ENCODE measurements at regions not wholly inside any gene's neighbourhood (a gene's known extent, or its start where the extent isn't known, plus 50 kb on each side); places are given as distances from the start of the nearest gene placed in this dataset.
"Not testable (repeated sequence)": the region's sequence is repeated elsewhere in the genome, so short reads cannot be mapped to it uniquely, and the experiment has no call there.

GRCh38 chr1:101124405-101124804 lies 98.8 kb upstream of the DPH5 start:
- Histone ChIP-seq H3K4me1 (ENCODE audit: control insufficient read depth in 1 of 2, insufficient read depth in 1 of 2, low read depth in 1 of 2, low read length in 1 of 2) (no peaks in the 10 kb centered on the region), H3K4me3 (ENCODE audit: low read depth in 1 of 2, low read length in 1 of 2) (no peak overlapping the region)
- no peak for TF ChIP-seq CTCF (IDR thresholded peaks at IDR 0.05)

GRCh38 chr1:101123904-101124303 lies 98.3 kb upstream of the DPH5 start:
- not testable (repeated sequence) for H3K4me3 ChIP-seq (ENCODE audit: low read depth in 1 of 2, low read length in 1 of 2); H3K27me3 ChIP-seq; H3K27ac ChIP-seq; H3K9me3 ChIP-seq; H3K36me3 ChIP-seq; H3K4me1 ChIP-seq (ENCODE audit: control insufficient read depth in 1 of 2, insufficient read depth in 1 of 2, low read depth in 1 of 2, low read length in 1 of 2)

More at GRCh38 chr1:101124405-101124804, 98.8 kb upstream of the DPH5 start:
- no peak overlapping the region for H3K27ac ChIP-seq
- no peaks in the 10 kb centered on the region for H3K9me3 ChIP-seq
- no peaks in the 10 kb centered on the region for H3K36me3 ChIP-seq
- no peaks in the 10 kb centered on the region for H3K27me3 ChIP-seq

- H3K4me1 ChIP-seq (ENCODE audit: control insufficient read depth in 1 of 2, insufficient read depth in 1 of 2, low read depth in 1 of 2, low read length in 1 of 2) = no peaks in the 10 kb centered on the region
- H3K36me3 ChIP-seq = no peaks in the 10 kb centered on the region
- no peak overlapping the region for H3K4me3 ChIP-seq (ENCODE audit: low read depth in 1 of 2, low read length in 1 of 2)
- TF ChIP-seq CTCF (IDR thresholded peaks at IDR 0.05) = no peak
- no peaks in the 10 kb centered on the region for H3K27me3 ChIP-seq
- no peaks in the 10 kb centered on the region for H3K9me3 ChIP-seq
- H3K27ac ChIP-seq = no peak overlapping the region
These were observed 97.0 kb upstream of the DPH5 start for GRCh38 chr1:101122452-101123166.

GRCh38 chr1:101121975-101122374 lies 96.4 kb upstream of the DPH5 start:
- Histone ChIP-seq H3K27ac (no peak overlapping the region), H3K4me3 (ENCODE audit: low read depth in 1 of 2, low read length in 1 of 2) (no peak overlapping the region), H3K27me3 (no peaks in the 10 kb centered on the region), H3K4me1 (ENCODE audit: control insufficient read depth in 1 of 2, insufficient read depth in 1 of 2, low read depth in 1 of 2, low read length in 1 of 2) (no peaks in the 10 kb centered on the region), H3K36me3 (no peaks in the 10 kb centered on the region), H3K9me3 (no peaks in the 10 kb centered on the region)
- TF ChIP-seq CTCF (IDR thresholded peaks at IDR 0.05) = no peak

- H3K4me3 ChIP-seq (ENCODE audit: low read depth in 1 of 2, low read length in 1 of 2) = no peak overlapping the region
- no peaks in the 10 kb centered on the region for H3K9me3 ChIP-seq
- H3K36me3 ChIP-seq = no peaks in the 10 kb centered on the region
- no peaks in the 10 kb centered on the region for H3K4me1 ChIP-seq (ENCODE audit: control insufficient read depth in 1 of 2, insufficient read depth in 1 of 2, low read depth in 1 of 2, low read length in 1 of 2)
- H3K27ac ChIP-seq = no peak overlapping the region
- no peak for TF ChIP-seq CTCF (IDR thresholded peaks at IDR 0.05)
- no peaks in the 10 kb centered on the region for H3K27me3 ChIP-seq
These were observed 95.9 kb upstream of the DPH5 start for GRCh38 chr1:101121504-101121903.

- no peak overlapping the region for H3K27ac ChIP-seq
- H3K4me3 ChIP-seq (ENCODE audit: low read depth in 1 of 2, low read length in 1 of 2) = no peak overlapping the region
- no peaks in the 10 kb centered on the region for H3K27me3 ChIP-seq
- no peaks in the 10 kb centered on the region for H3K9me3 ChIP-seq
- no peaks in the 10 kb centered on the region for H3K4me1 ChIP-seq (ENCODE audit: control insufficient read depth in 1 of 2, insufficient read depth in 1 of 2, low read depth in 1 of 2, low read length in 1 of 2)
- H3K36me3 ChIP-seq = no peaks in the 10 kb centered on the region
- no peak for TF ChIP-seq CTCF (IDR thresholded peaks at IDR 0.05)
These were observed 95.3 kb upstream of the DPH5 start for GRCh38 chr1:101120868-101121267.
